ENCODE measurements at regions not wholly inside any gene's neighbourhood (a gene's known extent, or its start where the extent isn't known, plus 50 kb on each side); places are given as distances from the start of the nearest gene placed in this dataset.

GRCh38 chr6:100112855-100113508 is 119.0 kb upstream of the MCHR2 start:
- no peak overlapping the region for H3K27ac ChIP-seq (ENCODE audit: low read depth, low read length)
- H3K9ac ChIP-seq (ENCODE audit: low read depth, low read length) = no peak overlapping the region
- no peaks in the 10 kb centered on the region for H3K9me3 ChIP-seq (ENCODE audit: insufficient read depth, low read depth, low read length)
- H3K36me3 ChIP-seq (ENCODE audit: insufficient read depth, low read length) = no peaks in the 10 kb centered on the region
- H3K27me3 ChIP-seq (ENCODE audit: insufficient read depth, low read length) = 0 out of 2 replicates have a peak, but pooled peaks cover 3% of the 10 kb centered on the region
- no peak overlapping the region for H3K4me3 ChIP-seq (ENCODE audit: low read length)
- H3K4me1 ChIP-seq (ENCODE audit: insufficient read depth, low read length) = peaks cover 2% of the 10 kb centered on the region; the same call in 1 of the 2 replicates
- 83% methylated on average over 8 of the region's 8 CpGs for WGBS

- Histone ChIP-seq H3K9me3 (ENCODE audit: insufficient read depth, low read depth, low read length) (no peaks in the 10 kb centered on the region), H3K27me3 (ENCODE audit: insufficient read depth, low read length) (0 out of 2 replicates have a peak, but pooled peaks cover 3% of the 10 kb centered on the region), H3K4me1 (ENCODE audit: insufficient read depth, low read length) (peaks cover 3% of the 10 kb centered on the region; the same call in 1 of the 2 replicates), H3K9ac (ENCODE audit: low read depth, low read length) (no peak overlapping the region), H3K4me3 (ENCODE audit: low read length) (no peak overlapping the region), H3K27ac (ENCODE audit: low read depth, low read length) (no peak overlapping the region), H3K36me3 (ENCODE audit: insufficient read depth, low read length) (no peaks in the 10 kb centered on the region)
- 72% methylated on average over 7 of the region's 7 CpGs for WGBS
Measured at GRCh38 chr6:100105919-100106529, 112.0 kb upstream of the MCHR2 start.

GRCh38 chr6:100105138-100105537 is 111.1 kb upstream of the MCHR2 start:
- Histone ChIP-seq H3K27ac (ENCODE audit: low read depth, low read length) (no peak overlapping the region), H3K4me3 (ENCODE audit: low read length) (no peak overlapping the region), H3K4me1 (ENCODE audit: insufficient read depth, low read length) (peaks cover 7% of the 10 kb centered on the region; the same call in 1 of the 2 replicates), H3K9ac (ENCODE audit: low read depth, low read length) (no peak overlapping the region), H3K9me3 (ENCODE audit: insufficient read depth, low read depth, low read length) (no peaks in the 10 kb centered on the region), H3K27me3 (ENCODE audit: insufficient read depth, low read length) (no peaks in the 10 kb centered on the region), H3K36me3 (ENCODE audit: insufficient read depth, low read length) (no peaks in the 10 kb centered on the region)
- WGBS = 97% methylated on average over 3 of the region's 3 CpGs

- Histone ChIP-seq H3K4me1 (ENCODE audit: insufficient read depth, low read length) (peaks cover 7% of the 10 kb centered on the region; the same call in 1 of the 2 replicates), H3K27ac (ENCODE audit: low read depth, low read length) (no peak overlapping the region), H3K36me3 (ENCODE audit: insufficient read depth, low read length) (no peaks in the 10 kb centered on the region), H3K27me3 (ENCODE audit: insufficient read depth, low read length) (no peaks in the 10 kb centered on the region), H3K9me3 (ENCODE audit: insufficient read depth, low read depth, low read length) (no peaks in the 10 kb centered on the region), H3K9ac (ENCODE audit: low read depth, low read length) (no peak overlapping the region), H3K4me3 (ENCODE audit: low read length) (no peak overlapping the region)
- WGBS = 88% methylated on average over 2 of the region's 2 CpGs
Measured at GRCh38 chr6:100103931-100104330, 109.9 kb upstream of the MCHR2 start.

GRCh38 chr6:100103194-100103593 is 109.2 kb upstream of the MCHR2 start:
- 100% methylated on average over 2 of the region's 3 CpGs for WGBS
- H3K4me1 ChIP-seq (ENCODE audit: insufficient read depth, low read length) = peaks cover 7% of the 10 kb centered on the region; the same call in 1 of the 2 replicates
- H3K9me3 ChIP-seq (ENCODE audit: insufficient read depth, low read depth, low read length) = no peaks in the 10 kb centered on the region
- no peak overlapping the region for H3K9ac ChIP-seq (ENCODE audit: low read depth, low read length)
- H3K27ac ChIP-seq (ENCODE audit: low read depth, low read length) = no peak overlapping the region
- H3K36me3 ChIP-seq (ENCODE audit: insufficient read depth, low read length) = no peaks in the 10 kb centered on the region
- no peak overlapping the region for H3K4me3 ChIP-seq (ENCODE audit: low read length)
- no peaks in the 10 kb centered on the region for H3K27me3 ChIP-seq (ENCODE audit: insufficient read depth, low read length)

- WGBS = 95% methylated on average over 3 of the region's 3 CpGs
- H3K9me3 ChIP-seq (ENCODE audit: insufficient read depth, low read depth, low read length) = no peaks in the 10 kb centered on the region
- peaks cover 7% of the 10 kb centered on the region; the same call in 1 of the 2 replicates for H3K4me1 ChIP-seq (ENCODE audit: insufficient read depth, low read length)
- H3K27ac ChIP-seq (ENCODE audit: low read depth, low read length) = no peak overlapping the region
- H3K4me3 ChIP-seq (ENCODE audit: low read length) = no peak overlapping the region
- H3K27me3 ChIP-seq (ENCODE audit: insufficient read depth, low read length) = no peaks in the 10 kb centered on the region
- H3K9ac ChIP-seq (ENCODE audit: low read depth, low read length) = no peak overlapping the region
- no peaks in the 10 kb centered on the region for H3K36me3 ChIP-seq (ENCODE audit: insufficient read depth, low read length)
Measured at GRCh38 chr6:100101644-100102043, 107.6 kb upstream of the MCHR2 start.

- no peaks in the 10 kb centered on the region for H3K27me3 ChIP-seq (ENCODE audit: insufficient read depth, low read length)
- no peak overlapping the region for H3K27ac ChIP-seq (ENCODE audit: low read depth, low read length)
- no peaks in the 10 kb centered on the region for H3K36me3 ChIP-seq (ENCODE audit: insufficient read depth, low read length)
- H3K9me3 ChIP-seq (ENCODE audit: insufficient read depth, low read depth, low read length) = no peaks in the 10 kb centered on the region
- H3K9ac ChIP-seq (ENCODE audit: low read depth, low read length) = no peak overlapping the region
- no peak overlapping the region for H3K4me3 ChIP-seq (ENCODE audit: low read length)
- 0 out of 2 replicates have a peak, but pooled peaks cover 5% of the 10 kb centered on the region for H3K4me1 ChIP-seq (ENCODE audit: insufficient read depth, low read length)
Measured at GRCh38 chr6:100100776-100101175, 106.8 kb upstream of the MCHR2 start.

GRCh38 chr6:100099189-100100074 is 105.4 kb upstream of the MCHR2 start:
- no peak overlapping the region for H3K27ac ChIP-seq (ENCODE audit: low read depth, low read length)
- 75% methylated on average over 2 of the region's 4 CpGs for WGBS

GRCh38 chr6:100096936-100097335 is 102.9 kb upstream of the MCHR2 start:
- H3K36me3 ChIP-seq (ENCODE audit: insufficient read depth, low read length) = no peaks in the 10 kb centered on the region
- no peaks in the 10 kb centered on the region for H3K27me3 ChIP-seq (ENCODE audit: insufficient read depth, low read length)
- no peaks in the 10 kb centered on the region for H3K9me3 ChIP-seq (ENCODE audit: insufficient read depth, low read depth, low read length)
- no peak overlapping the region for H3K27ac ChIP-seq (ENCODE audit: low read depth, low read length)
- no peak overlapping the region for H3K9ac ChIP-seq (ENCODE audit: low read depth, low read length)
- H3K4me3 ChIP-seq (ENCODE audit: low read length) = no peak overlapping the region
- 0 out of 2 replicates have a peak, but pooled peaks cover 5% of the 10 kb centered on the region for H3K4me1 ChIP-seq (ENCODE audit: insufficient read depth, low read length)

More at GRCh38 chr6:100099189-100100074, 105.4 kb upstream of the MCHR2 start:
- no peaks in the 10 kb centered on the region for H3K36me3 ChIP-seq (ENCODE audit: insufficient read depth, low read length)
- 0 out of 2 replicates have a peak, but pooled peaks cover 5% of the 10 kb centered on the region for H3K4me1 ChIP-seq (ENCODE audit: insufficient read depth, low read length)
- H3K9me3 ChIP-seq (ENCODE audit: insufficient read depth, low read depth, low read length) = no peaks in the 10 kb centered on the region
- no peaks in the 10 kb centered on the region for H3K27me3 ChIP-seq (ENCODE audit: insufficient read depth, low read length)
- H3K4me3 ChIP-seq (ENCODE audit: low read length) = no peak overlapping the region
- H3K9ac ChIP-seq (ENCODE audit: low read depth, low read length) = no peak overlapping the region

GRCh38 chr6:100096341-100096740 is 102.3 kb upstream of the MCHR2 start:
- 0 out of 2 replicates have a peak, but pooled peaks cover 5% of the 10 kb centered on the region for H3K4me1 ChIP-seq (ENCODE audit: insufficient read depth, low read length)
- no peaks in the 10 kb centered on the region for H3K36me3 ChIP-seq (ENCODE audit: insufficient read depth, low read length)
- H3K27ac ChIP-seq (ENCODE audit: low read depth, low read length) = no peak overlapping the region
- no peaks in the 10 kb centered on the region for H3K9me3 ChIP-seq (ENCODE audit: insufficient read depth, low read depth, low read length)
- no peaks in the 10 kb centered on the region for H3K27me3 ChIP-seq (ENCODE audit: insufficient read depth, low read length)
- no peak overlapping the region for H3K9ac ChIP-seq (ENCODE audit: low read depth, low read length)
- no peak overlapping the region for H3K4me3 ChIP-seq (ENCODE audit: low read length)
- WGBS = 78% methylated on average over 2 of the region's 2 CpGs

GRCh38 chr6:100093405-100093804 is 99.4 kb upstream of the MCHR2 start:
- H3K4me3 ChIP-seq (ENCODE audit: low read length) = no peak overlapping the region
- WGBS = 96% methylated on average over 6 of the region's 6 CpGs
- H3K27me3 ChIP-seq (ENCODE audit: insufficient read depth, low read length) = no peaks in the 10 kb centered on the region
- no peak overlapping the region for H3K9ac ChIP-seq (ENCODE audit: low read depth, low read length)
- H3K27ac ChIP-seq (ENCODE audit: low read depth, low read length) = no peak overlapping the region
- H3K9me3 ChIP-seq (ENCODE audit: insufficient read depth, low read depth, low read length) = no peaks in the 10 kb centered on the region
- H3K36me3 ChIP-seq (ENCODE audit: insufficient read depth, low read length) = no peaks in the 10 kb centered on the region
- no peaks in the 10 kb centered on the region for H3K4me1 ChIP-seq (ENCODE audit: insufficient read depth, low read length)
